SK-N-SH (cell line): ENCODE measurements at regions not wholly inside any gene's neighbourhood (a gene's known extent, or its start where the extent isn't known, plus 50 kb on each side); places are given as distances from the start of the nearest gene placed in this dataset.

ENCODE experiments used
- CTCF ChIA-PET: fragments of 300-600, 350-600 bp; formaldehyde crosslinking; extraction: SDS; loops from one replicate; lab custom pipeline; 2021; lab: Yijun Ruan, JAX
- POLR2A ChIA-PET: fragments of 350-600 bp; sonication (Branson Sonifier 250); formaldehyde crosslinking; extraction: SDS; loops from one replicate; lab custom pipeline; 2020; ENCODE audit warnings: antibody characterized with exemption, inconsistent platforms; lab: Yijun Ruan, JAX
- DNase-seq: peaks from one replicate; pipeline ENCODE4 v3.0.0; 2012
- H2AFZ ChIP-seq: fragments of 200-600 bp; sonication (generic); 2 replicates; pipeline ENCODE4 v1.8.1; 2016; ENCODE audit warnings: antibody characterized with exemption, mild to moderate bottlenecking, low read depth
- H3F3A ChIP-seq: fragments of 200-600 bp; sonication (generic); replicated peaks from 2 replicates; pipeline ENCODE3; 2016; ENCODE audit warnings: antibody characterized with exemption, mild to moderate bottlenecking; ENCODE audit not compliant: insufficient read depth
- H3K27ac ChIP-seq, 2 experiments: fragments of 200-500 bp in 1 of 2; fragments of 200-600 bp in 1 of 2; sonication (Bioruptor generic) in 1 of 2; sonication (generic), shearing (Covaris generic) in 1 of 2; 2 replicates each; pipeline versions ENCODE4 v1.5.1 to v1.6.1; 2014 to 2016; ENCODE audit warnings: low read depth in 2 of 2, inconsistent platforms in 1 of 2, low read length in 1 of 2, mild to moderate bottlenecking in 1 of 2, mixed read lengths in 1 of 2
- H3K27me3 ChIP-seq: fragments of 200-600 bp; sonication (generic), shearing (Covaris generic); 2 replicates; pipeline ENCODE4 v1.6.1; 2016; ENCODE audit warnings: mixed run types; ENCODE audit not compliant: insufficient read depth
- H3K36me3 ChIP-seq, 2 experiments: fragments of 200-500 bp in 1 of 2; fragments of 200-600 bp in 1 of 2; sonication (Bioruptor generic) in 1 of 2; sonication (generic) in 1 of 2; replicated peaks in 1 of 2; 2 replicates each; pipeline versions ENCODE3 to v1.5.1; 2014 to 2016; ENCODE audit warnings: low read length in 1 of 2, mild to moderate bottlenecking in 1 of 2; ENCODE audit not compliant: insufficient read depth in 2 of 2, control insufficient read depth in 1 of 2
- H3K4me1 ChIP-seq, 2 experiments: fragments of 200-500 bp in 1 of 2; fragments of 200-600 bp in 1 of 2; sonication (Bioruptor generic) in 1 of 2; sonication (generic), shearing (Covaris generic) in 1 of 2; 2 replicates each; pipeline versions ENCODE4 v1.5.1 to v1.6.1; 2014 to 2016; ENCODE audit warnings: low read depth in 1 of 2, low read length in 1 of 2, mixed run types in 1 of 2; ENCODE audit not compliant: insufficient read depth in 2 of 2, control insufficient read depth in 1 of 2
- H3K4me2 ChIP-seq: fragments of 200-600 bp; sonication (generic), shearing (Covaris generic); 2 replicates; pipeline ENCODE4 v1.6.1; 2017; ENCODE audit warnings: mixed run types
- H3K4me3 ChIP-seq, 2 experiments: fragments of 200-500 bp in 1 of 2; fragments of 200-600 bp in 1 of 2; sonication (Bioruptor generic) in 1 of 2; sonication (generic), shearing (Covaris generic) in 1 of 2; 2 replicates each; pipeline versions ENCODE4 v1.5.1 to v1.8.1; 2014 to 2016; ENCODE audit warnings: low read depth in 2 of 2, inconsistent platforms in 1 of 2, low read length in 1 of 2, mild to moderate bottlenecking in 1 of 2, mixed read lengths in 1 of 2, moderate library complexity in 1 of 2
- H3K79me2 ChIP-seq: fragments of 200-600 bp; sonication (generic); 2 replicates; pipeline ENCODE4 v1.8.1; 2017; ENCODE audit warnings: mild to moderate bottlenecking; ENCODE audit not compliant: insufficient read depth
- H3K9ac ChIP-seq: fragments of 200-600 bp; sonication (generic); 2 replicates; pipeline ENCODE4 v1.6.1; 2017; ENCODE audit warnings: mixed run types
- H3K9me2 ChIP-seq: fragments of 200-600 bp; sonication (generic); 2 replicates; pipeline ENCODE4 v1.6.1; 2017; ENCODE audit warnings: mixed run types
- H3K9me3 ChIP-seq: fragments of 200-600 bp; sonication (generic); 2 replicates; pipeline ENCODE4 v1.6.1; 2017; ENCODE audit warnings: mixed run types, mild to moderate bottlenecking, moderate library complexity
- H4K20me1 ChIP-seq: fragments of 200-600 bp; sonication (generic); 2 replicates; pipeline ENCODE4 v1.6.1; 2017; ENCODE audit warnings: mild to moderate bottlenecking, mixed run types; ENCODE audit not compliant: insufficient read depth
- CHD2 ChIP-seq: fragments of 150-350 bp; IDR thresholded peaks from 2 replicates; pipeline ENCODE4 v1.6.1; 2018; ENCODE audit warnings: low read length; ENCODE audit not compliant: partially characterized antibody
- CTCF ChIP-seq: fragments of 200-600 bp; sonication (generic); IDR thresholded peaks from 2 replicates; pipeline ENCODE4 v1.6.1; 2017; ENCODE audit warnings: antibody characterized with exemption, mild to moderate bottlenecking, moderate library complexity
- EP300 ChIP-seq, 2 experiments: IDR thresholded peaks; 2 replicates each; pipeline versions ENCODE4 v1.4.0 to v1.6.1; 2012; ENCODE audit warnings: borderline replicate concordance in 1 of 2, low read depth in 1 of 2, low read length in 1 of 2
- FOSL2 ChIP-seq: IDR thresholded peaks from 2 replicates; pipeline ENCODE4 v1.4.0; 2012; ENCODE audit warnings: low read depth, mild to moderate bottlenecking, moderate library complexity, borderline replicate concordance
- IRF3 ChIP-seq: fragments of 150-350 bp; IDR thresholded peaks from 2 replicates; pipeline ENCODE4 v1.6.1; 2016; ENCODE audit warnings: mild to moderate bottlenecking, low read depth, low read length
- RAD21 ChIP-seq: IDR thresholded peaks from 2 replicates; pipeline ENCODE4 v1.6.1; 2012; ENCODE audit warnings: mild to moderate bottlenecking, low read length
- RCOR1 ChIP-seq: fragments of 150-350 bp; IDR thresholded peaks from 2 replicates; pipeline ENCODE4 v1.6.1; 2017; ENCODE audit warnings: antibody characterized with exemption, low read length
- RFX5 ChIP-seq: IDR thresholded peaks from 2 replicates; pipeline ENCODE4 v1.6.1; 2012; ENCODE audit warnings: mild to moderate bottlenecking, improper control_type of control experiment, low read length
- TAF1 ChIP-seq: IDR thresholded peaks from 2 replicates; pipeline ENCODE4 v1.6.1; 2012; ENCODE audit warnings: low read depth, mild to moderate bottlenecking, low read length, moderate library complexity, borderline replicate concordance
- TEAD4 ChIP-seq: IDR thresholded peaks from 2 replicates; pipeline ENCODE4 v1.4.0; 2012; ENCODE audit warnings: mild to moderate bottlenecking, borderline replicate concordance; ENCODE audit not compliant: insufficient read depth
- WGBS: methylation state at CpG from one replicate; pipeline ENCODE4 v1.1.6; 2017; ENCODE audit warnings: low lambda C conversion rate; 5-methylcytosine and 5-hydroxymethylcytosine counted together

GRCh38 chr3:77917225-77917624 lies 877.3 kb downstream of the ROBO2 start:
- Histone ChIP-seq H3K9ac (no peak overlapping the region), H3K27me3 (no peaks in the 10 kb centered on the region), H3K36me3 (no peaks in the 10 kb centered on the region), H3F3A (no peaks in the 10 kb centered on the region), H3K4me3 (no peak overlapping the region), H3K9me3 (no peaks in the 10 kb centered on the region), H3K79me2 (no peaks in the 10 kb centered on the region), H4K20me1 (no peaks in the 10 kb centered on the region), H2AFZ (no peak overlapping the region), H3K4me2 (no peak overlapping the region), H3K4me1 (no peaks in the 10 kb centered on the region), H3K9me2 (no peaks in the 10 kb centered on the region), H3K27ac (no peak overlapping the region)
- DNase-seq = no peak
- POLR2A ChIA-PET = no interaction called here
- CTCF ChIA-PET = no interaction called here
- WGBS = 40% methylated on average over 2 of the region's 2 CpGs
- TF ChIP-seq EP300 (IDR thresholded peaks at IDR 0.05; ENCODE audit: borderline replicate concordance in 1 of 2, low read depth in 1 of 2, low read length in 1 of 2) (no peak), RFX5 (no peak), CHD2 (no peak)

- Histone ChIP-seq H3K9me2 (no peaks in the 10 kb centered on the region), H3K79me2 (no peaks in the 10 kb centered on the region), H3K4me1 (no peaks in the 10 kb centered on the region)
- TF ChIP-seq TEAD4 (no peak), CTCF (no peak), RAD21 (no peak), FOSL2 (no peak), RCOR1 (no peak), TAF1 (no peak), IRF3 (no peak)
- TF ChIP-seq, all 33 proteins: peak for 0
- Histone ChIP-seq H3F3A (no peaks in the 10 kb centered on the region), H3K4me2 (no peak overlapping the region), H2AFZ (no peak overlapping the region), H3K36me3 (no peaks in the 10 kb centered on the region), H3K27ac (no peak overlapping the region), H3K9ac (no peak overlapping the region), H3K9me3 (no peaks in the 10 kb centered on the region), H4K20me1 (no peaks in the 10 kb centered on the region), H3K27me3 (no peaks in the 10 kb centered on the region), H3K4me3 (no peak overlapping the region)
- ChIA-PET CTCF (no interaction called here), POLR2A (no interaction called here)
- no peak for DNase-seq
Measured at GRCh38 chr3:77919244-77919643, 879.3 kb downstream of the ROBO2 start.
